GM18870 (cell line): ENCODE measurements at regions not wholly inside any gene's neighbourhood (a gene's known extent, or its start where the extent isn't known, plus 50 kb on each side); places are given as distances from the start of the nearest gene placed in this dataset.
"Not testable (repeated sequence)": the region's sequence is repeated elsewhere in the genome, so short reads cannot be mapped to it uniquely, and the experiment has no call there.

ENCODE experiments used
- ATAC-seq: cut with Tn5 transposase; IDR thresholded peaks from one replicate; pipeline ENCODE4 v1.9.1; 2021; ENCODE audit warnings: moderate library complexity; ENCODE audit not compliant: unreplicated experiment

GRCh38 chr15:47027322-47027946 is 689.9 kb upstream of the SEMA6D start:
- no peak for ATAC-seq

- ATAC-seq: no peak
Observed at GRCh38 chr15:47035475-47036406, 681.6 kb upstream of the SEMA6D start.

- ATAC-seq: no peak
Observed at GRCh38 chr15:47037003-47037402, 680.3 kb upstream of the SEMA6D start.

- ATAC-seq: no peak
Observed at GRCh38 chr15:47039225-47039624, 678.1 kb upstream of the SEMA6D start.

GRCh38 chr15:47041301-47041700 is 676.0 kb upstream of the SEMA6D start:
- ATAC-seq: no peak

- ATAC-seq: not testable (repeated sequence)
Observed at GRCh38 chr15:47047981-47048380, 669.3 kb upstream of the SEMA6D start.

GRCh38 chr15:47066392-47066791 is 650.9 kb upstream of the SEMA6D start:
- no peak for ATAC-seq

- not testable (repeated sequence) for ATAC-seq
Observed at GRCh38 chr15:47077846-47078245, 639.5 kb upstream of the SEMA6D start.

GRCh38 chr15:47095833-47096232 is 621.5 kb upstream of the SEMA6D start:
- ATAC-seq: no peak

GRCh38 chr15:47098526-47098925 is 618.8 kb upstream of the SEMA6D start:
- ATAC-seq: not testable (repeated sequence)

GRCh38 chr15:47099801-47100200 is 617.5 kb upstream of the SEMA6D start:
- ATAC-seq: not testable (repeated sequence)

GRCh38 chr15:47108800-47109199 is 608.5 kb upstream of the SEMA6D start:
- not testable (repeated sequence) for ATAC-seq

- ATAC-seq: no peak
Observed at GRCh38 chr15:47116698-47117097, 600.6 kb upstream of the SEMA6D start.

- ATAC-seq: no peak
Observed at GRCh38 chr15:47119349-47119748, 598.0 kb upstream of the SEMA6D start.

- no peak for ATAC-seq
Observed at GRCh38 chr15:47124430-47125102, 592.7 kb upstream of the SEMA6D start.

GRCh38 chr15:47129033-47129432 is 588.3 kb upstream of the SEMA6D start:
- no peak for ATAC-seq

- not testable (repeated sequence) for ATAC-seq
Observed at GRCh38 chr15:47131450-47131849, 585.9 kb upstream of the SEMA6D start.

- ATAC-seq: no peak
Observed at GRCh38 chr15:47135267-47135666, 582.0 kb upstream of the SEMA6D start.

GRCh38 chr15:47136236-47136635 is 581.1 kb upstream of the SEMA6D start:
- ATAC-seq: no peak

GRCh38 chr15:47139965-47140364 is 577.3 kb upstream of the SEMA6D start:
- ATAC-seq: no peak

- no peak for ATAC-seq
Observed at GRCh38 chr15:47157827-47158226, 559.5 kb upstream of the SEMA6D start.

GRCh38 chr15:47158573-47158972 is 558.7 kb upstream of the SEMA6D start:
- ATAC-seq: no peak
